ENCODE measurements at regions not wholly inside any gene's neighbourhood (a gene's known extent, or its start where the extent isn't known, plus 50 kb on each side); places are given as distances from the start of the nearest gene placed in this dataset.

DNA sequence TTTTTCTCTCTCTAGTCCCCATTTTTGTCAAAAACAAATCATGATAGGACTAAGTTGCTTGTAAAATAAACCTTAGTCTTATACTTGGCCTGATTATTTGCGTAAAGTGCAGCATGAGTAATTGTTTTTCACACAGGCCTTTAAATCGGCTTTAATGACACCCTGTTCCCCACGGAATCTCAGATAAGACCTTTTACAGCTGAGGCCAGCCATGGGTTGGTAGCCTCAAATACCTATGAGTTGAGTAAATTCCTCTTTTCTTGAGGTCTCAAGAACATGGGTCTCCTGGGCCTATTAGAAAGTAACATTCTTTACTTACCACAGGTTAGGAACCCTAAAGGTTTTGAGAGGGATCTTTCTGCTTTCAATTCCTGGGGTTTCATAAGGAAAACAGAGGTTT, 761.0 kb upstream of the PHF14 start:
- H3K36me3 ChIP-seq (ENCODE audit: insufficient read depth, low read length) = no peaks in the 10 kb centered on the region
- DNase-seq = no peak
- no peak overlapping the region for H2AFZ ChIP-seq (ENCODE audit: low read depth, low read length)
- H3K27ac ChIP-seq (ENCODE audit: low read length) = no peak overlapping the region
- no peaks in the 10 kb centered on the region for H3K27me3 ChIP-seq (ENCODE audit: insufficient read depth, low read length, poor library complexity)
- no peaks in the 10 kb centered on the region for H3K4me1 ChIP-seq (ENCODE audit: insufficient read depth, low read length)
- H3K4me2 ChIP-seq (ENCODE audit: insufficient read depth, low read length) = no peak overlapping the region
- no peak overlapping the region for H3K4me3 ChIP-seq (ENCODE audit: low read depth in 1 of 2, low read length in 2 of 2)
- ATAC-seq (ENCODE audit: insufficient read depth, low read depth) = no peak
- TF ChIP-seq, protein P1, sequence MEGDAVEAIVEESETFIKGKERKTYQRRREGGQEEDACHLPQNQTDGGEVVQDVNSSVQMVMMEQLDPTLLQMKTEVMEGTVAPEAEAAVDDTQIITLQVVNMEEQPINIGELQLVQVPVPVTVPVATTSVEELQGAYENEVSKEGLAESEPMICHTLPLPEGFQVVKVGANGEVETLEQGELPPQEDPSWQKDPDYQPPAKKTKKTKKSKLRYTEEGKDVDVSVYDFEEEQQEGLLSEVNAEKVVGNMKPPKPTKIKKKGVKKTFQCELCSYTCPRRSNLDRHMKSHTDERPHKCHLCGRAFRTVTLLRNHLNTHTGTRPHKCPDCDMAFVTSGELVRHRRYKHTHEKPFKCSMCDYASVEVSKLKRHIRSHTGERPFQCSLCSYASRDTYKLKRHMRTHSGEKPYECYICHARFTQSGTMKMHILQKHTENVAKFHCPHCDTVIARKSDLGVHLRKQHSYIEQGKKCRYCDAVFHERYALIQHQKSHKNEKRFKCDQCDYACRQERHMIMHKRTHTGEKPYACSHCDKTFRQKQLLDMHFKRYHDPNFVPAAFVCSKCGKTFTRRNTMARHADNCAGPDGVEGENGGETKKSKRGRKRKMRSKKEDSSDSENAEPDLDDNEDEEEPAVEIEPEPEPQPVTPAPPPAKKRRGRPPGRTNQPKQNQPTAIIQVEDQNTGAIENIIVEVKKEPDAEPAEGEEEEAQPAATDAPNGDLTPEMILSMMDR (IDR thresholded peaks at IDR 0.05; ENCODE audit: borderline replicate concordance, extremely low read depth, low read length, poor library complexity, severe bottlenecking) = no peak
- no peaks in the 10 kb centered on the region for H4K20me1 ChIP-seq (ENCODE audit: insufficient read depth, low read length)
- H3K79me2 ChIP-seq (ENCODE audit: insufficient read depth, low read length) = no peaks in the 10 kb centered on the region
- H3K9me3 ChIP-seq (ENCODE audit: insufficient read depth, low read length, severe bottlenecking) = peaks cover 3% of the 10 kb centered on the region
- no peak overlapping the region for H3K9ac ChIP-seq (ENCODE audit: low read depth, low read length)

DNA sequence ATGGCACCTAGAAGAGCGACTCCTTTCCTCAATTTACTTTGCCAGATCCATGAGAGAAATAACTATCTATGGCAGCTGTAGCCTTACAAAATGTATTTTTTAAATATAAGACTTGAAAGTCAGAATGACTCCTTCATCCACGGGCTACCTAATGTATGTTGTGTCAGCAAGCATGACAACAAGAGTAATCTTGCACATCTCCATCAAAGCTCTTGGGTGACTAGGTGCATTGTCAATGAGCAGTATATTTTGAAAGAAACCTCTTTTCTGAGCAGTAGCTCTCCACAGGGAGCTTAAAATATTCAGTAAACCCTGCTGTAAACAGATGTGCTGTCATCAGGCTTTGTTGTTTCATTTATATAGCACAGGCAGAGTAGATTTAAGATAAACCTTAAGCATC, 757.2 kb upstream of the PHF14 start:
- H3K4me1 ChIP-seq (ENCODE audit: insufficient read depth, low read length) = no peaks in the 10 kb centered on the region
- no peak for ATAC-seq (ENCODE audit: insufficient read depth, low read depth)
- H3K9ac ChIP-seq (ENCODE audit: low read depth, low read length) = no peak overlapping the region
- no peak for TF ChIP-seq EZH2 (IDR thresholded peaks at IDR 0.05; ENCODE audit: borderline replicate concordance, low read depth, low read length, severe bottlenecking)
- TF ChIP-seq, protein P1 (IDR thresholded peaks at IDR 0.05; ENCODE audit: borderline replicate concordance, extremely low read depth, low read length, poor library complexity, severe bottlenecking) = no peak
- H4K20me1 ChIP-seq (ENCODE audit: insufficient read depth, low read length) = no peaks in the 10 kb centered on the region
- H3K9me3 ChIP-seq (ENCODE audit: insufficient read depth, low read length, severe bottlenecking) = peaks cover 3% of the 10 kb centered on the region
- no peaks in the 10 kb centered on the region for H3K27me3 ChIP-seq (ENCODE audit: insufficient read depth, low read length, poor library complexity)
- DNase-seq = no peak
- no peak overlapping the region for H3K4me3 ChIP-seq (ENCODE audit: low read depth in 1 of 2, low read length in 2 of 2)
- H3K27ac ChIP-seq (ENCODE audit: low read length) = no peak overlapping the region
- H3K36me3 ChIP-seq (ENCODE audit: insufficient read depth, low read length) = no peaks in the 10 kb centered on the region
- H3K79me2 ChIP-seq (ENCODE audit: insufficient read depth, low read length) = no peaks in the 10 kb centered on the region
- no peak overlapping the region for H2AFZ ChIP-seq (ENCODE audit: low read depth, low read length)
- H3K4me2 ChIP-seq (ENCODE audit: insufficient read depth, low read length) = no peak overlapping the region

DNA sequence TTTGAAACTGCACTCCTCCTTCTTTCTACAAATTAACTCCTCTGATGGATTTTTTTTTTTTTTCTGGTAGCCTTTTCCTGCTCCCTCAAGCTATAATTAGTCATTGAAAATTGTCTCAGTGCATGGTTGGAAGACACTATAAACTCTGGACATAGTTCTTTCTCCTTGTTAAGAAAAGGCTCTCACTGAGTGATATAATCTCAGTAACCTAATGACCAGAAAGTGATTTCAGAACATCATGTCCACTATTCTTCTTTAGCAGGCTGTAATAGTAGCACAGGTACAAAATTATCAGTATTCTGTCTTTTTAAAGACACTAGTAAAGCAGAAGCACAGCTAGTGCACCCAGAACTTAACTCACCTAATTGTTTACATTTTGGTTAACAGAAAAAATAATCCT, 752.6 kb upstream of the PHF14 start:
- DNase-seq (no peak), ATAC-seq (ENCODE audit: insufficient read depth, low read depth) (no peak)
- no peak overlapping the region for H3K4me3 ChIP-seq (ENCODE audit: low read depth in 1 of 2, low read length in 2 of 2)
- no peaks in the 10 kb centered on the region for H3K36me3 ChIP-seq (ENCODE audit: insufficient read depth, low read length)
- H2AFZ ChIP-seq (ENCODE audit: low read depth, low read length) = no peak overlapping the region
- H3K27ac ChIP-seq (ENCODE audit: low read length) = no peak overlapping the region
- no peaks in the 10 kb centered on the region for H3K79me2 ChIP-seq (ENCODE audit: insufficient read depth, low read length)
- TF ChIP-seq EZH2 (IDR thresholded peaks at IDR 0.05; ENCODE audit: borderline replicate concordance, low read depth, low read length, severe bottlenecking) = no peak
- TF ChIP-seq, protein P1 (IDR thresholded peaks at IDR 0.05; ENCODE audit: borderline replicate concordance, extremely low read depth, low read length, poor library complexity, severe bottlenecking) = no peak
- no peak overlapping the region for H3K4me2 ChIP-seq (ENCODE audit: insufficient read depth, low read length)
- no peak overlapping the region for H3K9ac ChIP-seq (ENCODE audit: low read depth, low read length)
- H3K9me3 ChIP-seq (ENCODE audit: insufficient read depth, low read length, severe bottlenecking) = no peaks in the 10 kb centered on the region
- H4K20me1 ChIP-seq (ENCODE audit: insufficient read depth, low read length) = no peaks in the 10 kb centered on the region
- no peaks in the 10 kb centered on the region for H3K27me3 ChIP-seq (ENCODE audit: insufficient read depth, low read length, poor library complexity)
- no peaks in the 10 kb centered on the region for H3K4me1 ChIP-seq (ENCODE audit: insufficient read depth, low read length)

- H3K27me3 ChIP-seq (ENCODE audit: insufficient read depth, low read length, poor library complexity) = no peaks in the 10 kb centered on the region
- H3K4me3 ChIP-seq (ENCODE audit: low read depth in 1 of 2, low read length in 2 of 2) = no peak overlapping the region
- H3K4me2 ChIP-seq (ENCODE audit: insufficient read depth, low read length) = no peak overlapping the region
- DNase-seq (no peak), ATAC-seq (ENCODE audit: insufficient read depth, low read depth) (no peak)
- TF ChIP-seq, protein P1 (IDR thresholded peaks at IDR 0.05; ENCODE audit: borderline replicate concordance, extremely low read depth, low read length, poor library complexity, severe bottlenecking) = no peak
- TF ChIP-seq EZH2 (IDR thresholded peaks at IDR 0.05; ENCODE audit: borderline replicate concordance, low read depth, low read length, severe bottlenecking) = no peak
- H3K27ac ChIP-seq (ENCODE audit: low read length) = no peak overlapping the region
- no peaks in the 10 kb centered on the region for H3K4me1 ChIP-seq (ENCODE audit: insufficient read depth, low read length)
- no peaks in the 10 kb centered on the region for H3K36me3 ChIP-seq (ENCODE audit: insufficient read depth, low read length)
- H2AFZ ChIP-seq (ENCODE audit: low read depth, low read length) = no peak overlapping the region
- no peaks in the 10 kb centered on the region for H4K20me1 ChIP-seq (ENCODE audit: insufficient read depth, low read length)
- H3K9ac ChIP-seq (ENCODE audit: low read depth, low read length) = no peak overlapping the region
- no peaks in the 10 kb centered on the region for H3K9me3 ChIP-seq (ENCODE audit: insufficient read depth, low read length, severe bottlenecking)
- H3K79me2 ChIP-seq (ENCODE audit: insufficient read depth, low read length) = no peaks in the 10 kb centered on the region
Observed at GRCh38 chr7:10222976-10223375, 750.7 kb upstream of the PHF14 start.
